PC-3 (cell line): ENCODE measurements at regions not wholly inside any gene's neighbourhood (a gene's known extent, or its start where the extent isn't known, plus 50 kb on each side); places are given as distances from the start of the nearest gene placed in this dataset.

Experiments used
- CTCF ChIP-seq: fragments of 300-600 bp; sonication (generic); conservative IDR thresholded peaks from 2 replicates; pipeline ENCODE4 v1.5.1; 2017; ENCODE audit warnings: antibody characterized with exemption, low read depth, mild to moderate bottlenecking, low read length
- EZH2 ChIP-seq: fragments of 300-600 bp; sonication (generic); IDR thresholded peaks from one replicate; pipeline ENCODE4 v1.6.1; 2017; ENCODE audit warnings: antibody characterized with exemption, mild to moderate bottlenecking, low read length; ENCODE audit not compliant: unreplicated experiment

- TF ChIP-seq CTCF = peak; percentile 62
- no peak for TF ChIP-seq EZH2
Measured at GRCh38 chr5:92838253-92838652, 742.8 kb downstream of the NR2F1-AS1 start.
